HepG2 (cell line): ENCODE measurements at regions not wholly inside any gene's neighbourhood (a gene's known extent, or its start where the extent isn't known, plus 50 kb on each side); places are given as distances from the start of the nearest gene placed in this dataset.

ENCODE experiments used
- AKNA ChIP-seq: sonication (generic); formaldehyde crosslinking; IDR thresholded peaks from 2 replicates; pipeline ENCODE4 v1.4.0; 2020; ENCODE audit warnings: missing genetic modification reagents, borderline replicate concordance
- KDM5B ChIP-seq: sonication (generic); formaldehyde crosslinking; IDR thresholded peaks from 2 replicates; pipeline ENCODE4 v1.4.0; 2020; ENCODE audit warnings: missing genetic modification reagents, mild to moderate bottlenecking, borderline replicate concordance
- KDM6A ChIP-seq: IDR thresholded peaks from 2 replicates; pipeline ENCODE4 v1.6.1; 2016; ENCODE audit warnings: low read depth
- LCORL ChIP-seq, 2 experiments: fragments of 450-650 bp in 1 of 2; sonication (generic) in 1 of 2; formaldehyde crosslinking in 1 of 2; IDR thresholded peaks; 2 replicates each; pipeline versions ENCODE4 v1.5.0 to v1.6.1; 2017 to 2020; ENCODE audit warnings: antibody characterized with exemption in 1 of 2, missing genetic modification reagents in 1 of 2
- MAX ChIP-seq: IDR thresholded peaks from 2 replicates; pipeline ENCODE4 v1.6.1; 2012; ENCODE audit warnings: inconsistent platforms
- PLRG1 ChIP-seq: fragments of 450-650 bp; conservative IDR thresholded peaks from 2 replicates; pipeline ENCODE4 v1.6.1; 2016
- RFX1 ChIP-seq: fragments of 450-650 bp; IDR thresholded peaks from 2 replicates; pipeline ENCODE4 v1.6.1; 2017
- SCMH1 ChIP-seq: sonication (generic); formaldehyde crosslinking; IDR thresholded peaks from 2 replicates; pipeline ENCODE4 v1.9.0; 2021; ENCODE audit warnings: missing genetic modification reagents, mild to moderate bottlenecking, borderline replicate concordance
- SUZ12 ChIP-seq: fragments of 150-350 bp; IDR thresholded peaks from 2 replicates; pipeline ENCODE4 v1.6.1; 2014; ENCODE audit warnings: low read depth, low read length
- TGIF2 ChIP-seq: IDR thresholded peaks from 2 replicates; pipeline ENCODE4 v1.6.1; 2016; ENCODE audit warnings: control low read depth, missing compliant biosample characterization
- WIZ ChIP-seq: sonication (generic); formaldehyde crosslinking; IDR thresholded peaks from 2 replicates; pipeline ENCODE4 v1.5.1; 2020; ENCODE audit warnings: mild to moderate bottlenecking, missing genetic modification reagents
- ZBTB37 ChIP-seq: sonication (generic); formaldehyde crosslinking; IDR thresholded peaks from 2 replicates; pipeline ENCODE4 v1.4.0; 2020; ENCODE audit warnings: mild to moderate bottlenecking, missing genetic modification reagents
- ZNF224 ChIP-seq: sonication (generic); formaldehyde crosslinking; IDR thresholded peaks from 2 replicates; pipeline ENCODE4 v1.5.0; 2020; ENCODE audit warnings: mild to moderate bottlenecking, missing genetic modification reagents
- ZNF589 ChIP-seq: sonication (generic); formaldehyde crosslinking; conservative IDR thresholded peaks from 2 replicates; pipeline ENCODE4 v1.8.0; 2022; ENCODE audit warnings: mild to moderate bottlenecking, moderate library complexity, missing genetic modification reagents
- ZNF687 ChIP-seq: sonication (generic); formaldehyde crosslinking; IDR thresholded peaks from 2 replicates; pipeline ENCODE4 v1.5.1; 2020; ENCODE audit warnings: mild to moderate bottlenecking, missing genetic modification reagents, moderate library complexity
- ZNF691 ChIP-seq: sonication (generic); formaldehyde crosslinking; IDR thresholded peaks from 2 replicates; pipeline ENCODE4 v1.4.0; 2020; ENCODE audit warnings: missing genetic modification reagents, low read depth, mild to moderate bottlenecking, borderline replicate concordance
- ZNF879 ChIP-seq: sonication (generic); formaldehyde crosslinking; IDR thresholded peaks from 2 replicates; pipeline ENCODE4 v1.8.1; 2023; ENCODE audit warnings: missing genetic modification reagents
- ZSCAN29 ChIP-seq: sonication (generic); formaldehyde crosslinking; conservative IDR thresholded peaks from 2 replicates; pipeline ENCODE4 v1.4.0; 2020; ENCODE audit warnings: mild to moderate bottlenecking, missing genetic modification reagents
- ZZZ3 ChIP-seq: sonication (generic); formaldehyde crosslinking; IDR thresholded peaks from 2 replicates; pipeline ENCODE4 v1.4.0; 2020; ENCODE audit warnings: missing genetic modification reagents, mild to moderate bottlenecking, borderline replicate concordance

GRCh38 chr20:37636212-37636975 lies 57.4 kb upstream of the CTNNBL1 start (continued):
- TF ChIP-seq ZNF687 = peak; percentile 46; the same call in 1 of the 2 replicates
- no peak for TF ChIP-seq MAX
- no peak for TF ChIP-seq AKNA (CRISPR knock-in tag)
- no peak for TF ChIP-seq ZNF589
- TF ChIP-seq ZZZ3 (CRISPR knock-in tag) = no peak
- no peak for TF ChIP-seq LCORL (IDR thresholded peaks at IDR 0.05)
- peak; percentile 54; the same call in 1 of the 2 replicates for TF ChIP-seq LCORL (CRISPR knock-in tag; IDR thresholded peaks at IDR 0.05)
- TF ChIP-seq ZNF224 = 0 out of 2 replicates have a peak, but pooled peaks have one; percentile 67
- no peak for TF ChIP-seq ZNF879 (CRISPR knock-in tag)
- peak; percentile 53; the same call in 1 of the 2 replicates for TF ChIP-seq KDM5B (CRISPR knock-in tag)
- TF ChIP-seq RFX1 = no peak
- TF ChIP-seq SUZ12 = no peak
- no peak for TF ChIP-seq ZSCAN29
- no peak for TF ChIP-seq ZBTB37
- TF ChIP-seq SCMH1 (CRISPR knock-in tag) = no peak
- TF ChIP-seq KDM6A (CRISPR knock-in tag) = no peak
- TF ChIP-seq TGIF2 (CRISPR knock-in tag) = no peak
- no peak for TF ChIP-seq PLRG1
- no peak for TF ChIP-seq ZNF691
- TF ChIP-seq WIZ (CRISPR knock-in tag) = no peak; the same call in 1 of the 2 replicates
